Upper lobe of right lung (tissue), 1 donor: ENCODE measurements at regions not wholly inside any gene's neighbourhood (a gene's known extent, or its start where the extent isn't known, plus 50 kb on each side); places are given as distances from the start of the nearest gene placed in this dataset.

ENCODE experiments used
- ATAC-seq: fragments of 200-7000 bp; cut with Tn5 transposase; one replicate; pipeline ENCODE4 v1.9.1; 2020; ENCODE audit warnings: mild to moderate bottlenecking, moderate library complexity
- DNase-seq: peaks from one replicate; pipeline ENCODE4 v3.0.0-alpha.2; 2020
- H3K27ac ChIP-seq: fragments of 200-600 bp; one replicate; pipeline ENCODE4 v1.8.0; 2022
- H3K27me3 ChIP-seq: fragments of 200-600 bp; one replicate; pipeline ENCODE4 v1.8.0; 2022; ENCODE audit warnings: mild to moderate bottlenecking
- H3K36me3 ChIP-seq: fragments of 200-600 bp; one replicate; pipeline ENCODE4 v1.8.0; 2022
- H3K4me1 ChIP-seq: fragments of 200-600 bp; one replicate; pipeline ENCODE4 v1.8.0; 2022
- H3K4me3 ChIP-seq: fragments of 200-600 bp; one replicate; pipeline ENCODE4 v1.8.0; 2022; ENCODE audit warnings: mild to moderate bottlenecking
- H3K9me3 ChIP-seq: fragments of 200-600 bp; one replicate; pipeline ENCODE4 v1.8.0; 2022
- CTCF ChIP-seq: fragments of 200-600 bp; IDR thresholded peaks from one replicate; pipeline ENCODE4 v1.8.0; 2022; ENCODE audit warnings: antibody characterized with exemption
- intact Hi-C: fragments of 100-400 bp; cut with DNase I; formaldehyde crosslinking; loops from one replicate; pipeline ENCODE4 v1.11.0; 2022
- donor health status: DM: no; HTN: yes; CAD: no; lungs with severe emphysema.

DNA sequence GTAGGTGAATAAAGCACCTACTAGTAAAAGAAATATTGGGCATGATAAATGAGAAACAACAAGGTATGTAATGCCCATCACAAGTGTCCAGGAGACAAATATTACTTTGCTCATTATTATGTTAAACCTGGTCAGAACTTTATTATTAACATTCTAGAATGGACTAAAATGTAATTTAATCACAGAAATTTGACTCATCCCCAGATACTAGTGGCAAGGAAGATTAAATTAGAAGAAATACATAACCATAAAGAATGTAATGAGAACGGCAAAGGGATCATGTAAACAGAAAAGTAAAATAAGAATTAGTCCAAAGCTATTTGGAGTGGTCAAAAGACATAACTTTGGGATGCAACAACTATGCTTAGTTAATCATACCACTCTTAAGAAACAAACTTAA, 71.2 kb upstream of the STAC start:
- no peak for TF ChIP-seq CTCF
- intact Hi-C loops: no loop called here
- Histone ChIP-seq H3K9me3 (no peaks in the 10 kb centered on the region), H3K27me3 (no peaks in the 10 kb centered on the region), H3K27ac (no peak overlapping the region), H3K4me3 (no peak overlapping the region), H3K4me1 (no peaks in the 10 kb centered on the region), H3K36me3 (no peaks in the 10 kb centered on the region)
- no peak for ATAC-seq
- DNase-seq: no peak

DNA sequence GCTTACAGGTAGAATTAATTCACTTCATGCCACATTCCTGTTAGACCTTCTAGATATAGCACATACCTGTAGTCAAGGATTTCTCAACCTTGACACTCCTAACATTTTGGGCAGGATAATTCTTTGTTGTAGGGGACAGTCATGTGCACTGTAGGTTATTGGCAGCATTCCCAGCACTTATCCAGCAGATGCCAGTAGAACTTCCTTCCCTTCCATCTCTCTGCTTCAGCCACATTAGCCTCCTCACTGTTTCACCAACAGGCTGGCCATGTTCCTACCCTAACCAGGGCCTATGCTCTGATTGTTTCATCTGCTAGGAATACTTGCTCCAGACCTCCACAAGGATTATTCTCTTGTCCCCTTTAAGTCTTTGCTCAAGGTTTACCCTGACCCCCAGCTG, 68.0 kb upstream of the STAC start:
- intact Hi-C loops: no loop called here
- H3K27ac ChIP-seq: no peak overlapping the region
- no peaks in the 10 kb centered on the region for H3K9me3 ChIP-seq
- H3K36me3 ChIP-seq: no peaks in the 10 kb centered on the region
- ATAC-seq (no peak), DNase-seq (no peak)
- no peak for TF ChIP-seq CTCF
- H3K4me1 ChIP-seq: no peaks in the 10 kb centered on the region
- H3K4me3 ChIP-seq: no peak overlapping the region
- H3K27me3 ChIP-seq: no peaks in the 10 kb centered on the region

- no peak for ATAC-seq
- no peak overlapping the region for H3K4me3 ChIP-seq
- H3K4me1 ChIP-seq: no peaks in the 10 kb centered on the region
- no peak for DNase-seq
- no peaks in the 10 kb centered on the region for H3K9me3 ChIP-seq
- H3K27me3 ChIP-seq: no peaks in the 10 kb centered on the region
- H3K36me3 ChIP-seq: no peaks in the 10 kb centered on the region
- intact Hi-C loops: no loop called here
- no peak for TF ChIP-seq CTCF
- H3K27ac ChIP-seq: no peak overlapping the region
Measured at GRCh38 chr3:36317915-36318314, 62.4 kb upstream of the STAC start.

DNA sequence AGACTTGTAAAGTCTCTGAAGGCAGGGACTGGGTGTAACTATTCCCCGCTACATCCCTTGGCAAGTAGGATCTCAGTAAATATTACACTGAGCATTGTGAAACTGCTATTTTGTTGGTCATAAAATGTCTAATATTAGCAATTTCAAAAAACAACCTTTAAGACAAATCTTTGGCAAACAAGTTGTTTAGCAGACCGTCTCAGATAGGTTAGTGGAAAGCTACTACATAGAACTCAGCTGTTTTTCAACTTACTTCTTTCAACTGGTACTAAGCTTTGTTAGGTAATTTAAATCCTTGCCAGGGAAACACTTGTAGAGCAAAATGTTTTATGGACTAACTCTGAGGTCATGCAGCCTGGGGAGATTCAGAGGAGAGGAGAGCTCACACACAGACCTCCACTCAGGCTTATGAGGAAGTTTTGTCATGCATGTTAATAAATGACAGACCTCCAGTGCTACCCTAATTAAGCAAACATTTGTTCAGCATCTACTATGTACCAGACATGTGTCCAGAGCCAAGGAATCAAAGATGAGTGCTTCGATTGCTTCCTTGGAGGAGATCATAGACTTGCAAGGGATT, 61.6 kb upstream of the STAC start:
- TF ChIP-seq CTCF: no peak
- no peaks in the 10 kb centered on the region for H3K27me3 ChIP-seq
- ATAC-seq: peak; percentile 41
- H3K4me3 ChIP-seq: no peak overlapping the region
- H3K27ac ChIP-seq: no peak overlapping the region
- no peak for DNase-seq
- H3K36me3 ChIP-seq: no peaks in the 10 kb centered on the region
- H3K9me3 ChIP-seq: no peaks in the 10 kb centered on the region
- intact Hi-C loops: no loop called here
- no peaks in the 10 kb centered on the region for H3K4me1 ChIP-seq

DNA sequence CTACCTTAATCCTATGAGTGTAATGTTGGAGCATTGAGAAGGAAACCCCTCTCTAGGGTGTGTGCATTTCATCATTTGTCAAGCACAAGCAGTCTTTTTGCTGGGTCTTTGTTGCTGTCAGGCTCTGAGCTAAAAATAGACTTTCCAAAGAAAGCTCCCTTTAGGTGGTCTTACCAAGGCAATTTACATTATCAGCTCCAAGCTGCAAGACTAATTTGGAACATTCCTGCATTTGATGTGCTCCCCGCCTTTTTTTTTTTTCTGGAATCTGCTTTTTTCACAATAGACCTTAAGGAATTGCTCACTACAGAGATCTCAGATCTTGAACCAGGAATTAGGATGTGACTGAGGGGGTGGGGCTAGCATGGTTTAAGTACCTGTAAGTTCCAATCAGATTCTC, 60.6 kb upstream of the STAC start:
- Histone ChIP-seq H3K4me1 (no peaks in the 10 kb centered on the region), H3K27ac (no peak overlapping the region), H3K4me3 (no peak overlapping the region), H3K27me3 (no peaks in the 10 kb centered on the region), H3K36me3 (no peaks in the 10 kb centered on the region), H3K9me3 (no peaks in the 10 kb centered on the region)
- no peak for TF ChIP-seq CTCF
- intact Hi-C loops: no loop called here
- ATAC-seq: no peak
- DNase-seq: no peak
